GM20431 (cell line): ENCODE measurements at regions not wholly inside any gene's neighbourhood (a gene's known extent, or its start where the extent isn't known, plus 50 kb on each side); places are given as distances from the start of the nearest gene placed in this dataset.
"Not testable (repeated sequence)": the region's sequence is repeated elsewhere in the genome, so short reads cannot be mapped to it uniquely, and the experiment has no call there.

Experiments used
- in situ Hi-C: fragments of 300-500 bp; cut with MseI, MboI; formaldehyde crosslinking; loops from one replicate; pipeline ENCODE4 v1.15.0; 2020; ENCODE audit warnings: low sequenced_read_pairs; ENCODE audit not compliant: unreplicated experiment

- in situ Hi-C loops: no loop called here
These were observed 648.7 kb downstream of the UQCRFS1 start for GRCh38 chr19:28563964-28564921.

GRCh38 chr19:28560786-28561185, 652.2 kb downstream of the UQCRFS1 start:
- in situ Hi-C loops: no loop called here

DNA sequence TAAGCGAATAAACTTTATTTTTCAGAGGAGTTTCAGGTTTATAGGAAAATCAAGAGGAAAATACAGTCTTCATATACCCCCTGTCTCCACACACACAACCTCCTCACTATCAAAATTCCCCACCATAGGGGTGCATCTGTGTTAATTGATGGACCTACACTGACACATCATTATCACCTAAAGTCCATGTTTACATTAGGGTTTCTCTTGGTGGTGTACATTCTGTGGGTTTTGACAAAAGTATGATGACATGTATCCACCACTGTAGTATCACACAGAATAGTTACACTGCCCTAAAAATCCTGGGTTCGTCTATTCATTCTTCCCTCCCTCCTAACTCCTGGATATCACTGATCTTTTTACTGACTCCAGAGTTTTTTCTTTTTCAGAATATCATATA, 654.2 kb downstream of the UQCRFS1 start:
- in situ Hi-C loops: no loop called here

DNA sequence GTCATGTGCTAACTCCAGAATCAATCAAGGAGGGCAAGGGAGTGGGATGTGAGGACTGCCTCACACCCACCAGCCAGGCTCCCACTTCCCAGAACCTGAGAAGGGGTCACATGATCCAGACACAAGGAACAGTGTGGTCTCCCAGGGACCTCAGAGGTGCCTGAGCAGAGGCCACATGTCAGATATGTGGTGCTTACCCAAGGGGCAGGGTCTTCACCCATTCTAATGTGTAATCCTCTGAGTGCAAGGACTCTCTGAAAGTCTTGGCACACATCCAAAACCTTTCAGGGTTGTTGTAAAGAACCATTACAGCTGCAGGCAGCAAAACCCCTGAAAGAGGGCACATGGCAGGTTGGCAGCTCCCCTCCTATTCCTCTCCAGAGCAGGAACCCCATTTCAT, 656.6 kb downstream of the UQCRFS1 start:
- in situ Hi-C loops: no loop called here

DNA sequence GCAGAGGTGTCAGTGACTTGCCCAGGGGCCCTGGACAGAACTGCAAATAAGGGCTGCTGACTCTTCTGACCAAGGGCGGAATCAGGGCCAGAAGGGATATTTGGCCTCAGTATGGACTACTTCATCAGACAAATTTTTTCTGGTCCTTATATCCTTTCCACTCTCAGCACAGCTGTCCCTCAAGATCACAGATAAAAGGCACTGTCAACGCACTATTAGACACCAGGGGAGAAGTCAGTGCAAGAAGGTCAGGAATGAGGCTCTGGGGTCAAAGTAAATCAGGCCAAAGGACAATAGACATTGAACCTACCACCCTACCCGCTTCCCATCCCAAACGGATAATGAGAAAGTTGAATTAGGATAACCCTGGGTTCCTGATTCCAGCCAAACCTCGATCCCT, 657.6 kb downstream of the UQCRFS1 start:
- in situ Hi-C loops: no loop called here

DNA sequence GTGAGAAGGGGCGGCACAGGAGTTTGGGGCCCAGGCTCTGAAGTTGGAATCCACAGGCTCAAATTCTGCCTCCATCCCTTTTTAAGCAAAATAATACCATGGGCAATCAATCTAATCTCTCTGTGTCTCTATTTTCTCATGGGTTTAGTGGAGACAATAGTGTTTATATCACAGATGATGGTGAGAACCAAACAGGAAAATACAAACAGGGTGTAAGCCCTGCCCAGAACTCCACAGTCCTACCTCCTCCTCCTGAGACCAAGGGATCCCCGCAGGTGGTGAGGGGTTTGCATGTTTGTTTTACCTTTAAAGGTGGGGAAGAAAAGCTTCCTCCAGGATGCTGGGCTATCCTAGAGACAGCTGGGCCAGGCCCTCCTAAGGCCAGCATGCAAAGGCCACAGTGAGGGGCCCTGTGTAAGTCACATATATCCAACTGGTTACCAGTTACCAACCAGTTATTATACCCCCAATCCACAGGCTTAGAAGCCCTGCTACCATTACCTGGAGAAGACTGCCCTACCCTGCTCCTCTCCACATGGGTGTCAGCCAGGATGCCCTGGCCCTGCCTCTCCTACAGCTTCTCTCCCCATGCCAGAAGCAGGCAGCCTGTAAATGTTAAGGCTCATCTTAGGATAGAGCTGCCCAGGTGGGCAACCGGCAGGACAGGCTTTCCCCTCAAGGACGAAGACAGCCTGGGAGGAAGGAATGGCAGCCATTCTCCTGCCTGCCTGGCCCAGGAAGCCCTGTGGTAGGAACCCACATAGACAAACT, 658.4 kb downstream of the UQCRFS1 start:
- in situ Hi-C loops: no loop called here

DNA sequence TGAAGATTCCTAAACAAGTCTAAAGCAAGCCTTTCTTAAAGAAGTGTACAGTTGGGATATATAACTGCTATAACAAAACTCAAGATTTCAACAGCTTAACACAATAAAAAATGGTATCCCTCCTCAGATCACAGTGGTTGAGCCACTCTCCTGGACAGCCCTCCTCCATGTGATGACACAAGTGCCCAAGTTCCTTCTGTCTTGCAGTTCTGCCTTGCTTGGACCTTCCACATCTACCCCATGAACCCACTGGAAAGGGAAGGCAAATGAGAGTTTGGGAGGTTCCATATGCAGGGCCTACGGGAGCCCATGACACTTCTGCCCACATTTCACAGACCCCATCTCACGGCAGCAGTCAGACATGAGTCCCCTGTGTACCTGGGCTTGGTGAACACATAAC, 659.2 kb downstream of the UQCRFS1 start:
- in situ Hi-C loops: no loop called here

DNA sequence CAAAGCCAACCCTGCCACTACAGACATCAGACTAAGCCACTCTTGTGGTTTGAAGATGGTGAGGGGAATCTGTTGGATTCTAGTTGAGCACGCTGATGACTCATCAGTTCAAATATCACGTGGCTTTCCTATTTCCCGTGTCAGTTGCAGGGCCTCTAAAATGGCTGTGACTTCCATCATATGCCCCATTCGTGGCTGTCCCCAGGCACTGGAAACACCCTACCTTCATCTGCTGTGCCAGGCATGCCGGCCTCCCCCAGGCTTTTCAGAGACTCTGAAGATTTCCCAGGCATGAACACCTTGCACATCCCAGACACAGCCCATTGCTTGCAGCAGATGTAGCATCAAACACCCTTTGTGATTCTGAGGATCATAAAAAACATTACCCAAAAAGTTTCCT, 659.9 kb downstream of the UQCRFS1 start:
- in situ Hi-C loops: no loop called here

- in situ Hi-C loops: no loop called here
These were observed 663.2 kb downstream of the UQCRFS1 start for GRCh38 chr19:28549680-28550277.

GRCh38 chr19:28546148-28546685, 666.7 kb downstream of the UQCRFS1 start:
- in situ Hi-C loops: no loop called here

DNA sequence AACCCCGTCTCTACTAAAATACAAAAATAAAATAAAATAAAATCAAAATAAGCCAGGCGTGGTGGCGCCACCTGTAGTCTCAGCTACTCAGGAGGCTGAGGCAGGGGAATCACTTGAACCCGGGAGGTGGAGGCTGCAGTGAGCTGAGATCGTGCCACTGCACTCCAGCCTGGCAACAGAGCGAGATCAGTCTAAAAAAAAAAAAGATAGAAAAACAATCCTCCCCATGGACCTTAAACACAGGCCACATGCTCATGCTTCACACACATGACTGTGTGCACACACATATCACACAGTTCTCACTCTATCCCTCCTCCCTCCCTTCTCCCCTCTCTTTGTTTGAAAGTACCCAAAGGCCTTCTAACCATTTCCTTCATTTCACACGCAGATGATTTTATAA, 667.6 kb downstream of the UQCRFS1 start:
- in situ Hi-C loops: not testable (repeated sequence)

- in situ Hi-C loops: no loop called here
These were observed 668.3 kb downstream of the UQCRFS1 start for GRCh38 chr19:28544451-28545261.

GRCh38 chr19:28543244-28543776, 669.6 kb downstream of the UQCRFS1 start:
- in situ Hi-C loops: no loop called here

GRCh38 chr19:28542394-28543243, 670.3 kb downstream of the UQCRFS1 start:
- in situ Hi-C loops: no loop called here

DNA sequence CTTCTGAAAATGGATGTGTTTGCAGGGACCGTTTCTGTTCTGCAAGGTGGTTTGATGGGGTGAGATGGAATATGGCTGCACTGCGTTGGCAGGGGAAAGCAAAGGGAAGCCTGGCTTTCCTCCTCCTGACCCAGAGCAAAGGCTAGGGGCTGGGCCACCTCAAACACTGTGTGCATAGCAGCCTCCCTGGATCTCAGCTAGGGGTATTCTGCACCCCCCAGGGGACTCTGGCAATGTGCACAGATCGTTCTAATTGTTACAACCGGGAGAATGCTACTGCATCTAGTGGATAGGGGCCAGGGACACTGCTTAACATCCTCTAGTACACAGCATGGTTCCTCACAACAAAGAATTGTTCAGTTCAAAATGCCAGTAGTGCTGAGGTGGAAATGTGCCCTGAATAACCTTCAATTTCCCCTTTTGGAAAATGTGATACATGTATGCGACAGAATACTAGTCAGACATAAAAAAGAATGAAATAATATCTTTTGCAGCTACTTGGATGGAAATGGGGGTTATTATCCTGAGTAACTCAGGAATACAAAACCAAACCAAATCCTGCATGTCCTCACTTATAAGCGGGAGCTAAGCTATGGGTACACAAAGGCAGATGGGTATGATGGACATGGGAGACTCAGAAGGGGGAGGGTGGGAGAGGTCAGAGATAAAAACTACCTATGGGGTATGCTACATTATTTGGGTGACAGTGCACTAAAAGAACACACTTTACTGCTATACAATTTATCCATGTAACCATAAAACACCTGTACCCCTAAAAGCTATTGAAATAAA, 671.2 kb downstream of the UQCRFS1 start:
- in situ Hi-C loops: no loop called here

GRCh38 chr19:28541029-28541428, 671.9 kb downstream of the UQCRFS1 start:
- in situ Hi-C loops: no loop called here

DNA sequence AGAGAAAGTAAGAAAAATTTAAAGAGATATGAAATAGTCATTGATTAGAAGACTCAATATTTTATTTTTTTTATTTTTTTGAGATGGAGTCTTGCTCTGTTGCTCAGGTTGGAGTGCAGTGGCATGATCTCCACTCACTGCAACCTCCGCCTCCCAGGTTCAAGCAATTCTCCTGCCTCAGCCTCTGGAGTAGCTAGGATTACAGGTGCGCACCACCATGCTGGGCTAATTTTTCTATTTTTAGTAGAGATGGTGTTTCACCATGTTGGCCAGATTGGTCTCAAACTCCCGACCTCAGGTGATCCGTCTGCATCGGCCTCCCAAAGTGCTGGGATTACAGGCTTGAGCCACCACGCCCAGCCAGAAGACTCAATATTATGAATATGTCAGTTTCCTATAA, 672.6 kb downstream of the UQCRFS1 start:
- in situ Hi-C loops: not testable (repeated sequence)

GRCh38 chr19:28539759-28540158, 673.2 kb downstream of the UQCRFS1 start:
- in situ Hi-C loops: no loop called here
